ENCODE measurements at regions not wholly inside any gene's neighbourhood (a gene's known extent, or its start where the extent isn't known, plus 50 kb on each side); places are given as distances from the start of the nearest gene placed in this dataset.

DNA sequence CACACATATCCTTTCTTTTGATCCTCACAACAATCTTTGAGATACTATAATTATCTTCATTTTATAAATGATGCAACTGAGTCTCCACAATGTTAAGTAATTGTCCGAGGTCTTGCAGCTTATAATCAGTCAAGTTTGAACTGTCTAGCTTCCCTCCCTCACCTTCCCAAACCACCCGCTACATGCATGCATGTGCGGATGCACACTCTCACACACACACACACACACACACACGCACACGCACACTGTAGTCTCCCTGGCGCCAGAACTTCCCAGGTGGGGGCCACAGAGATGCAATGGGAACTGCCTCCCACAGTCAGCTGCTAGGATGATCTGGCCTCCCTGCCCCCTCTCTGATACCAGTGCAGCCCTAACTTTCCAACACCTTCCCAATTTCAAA, 501.3 kb downstream of the BUD13 start:
- no peak overlapping the region for H3K27ac Mint-ChIP-seq (ENCODE audit: unreplicated experiment)
- no peaks in the 10 kb centered on the region for H3K36me3 Mint-ChIP-seq (ENCODE audit: low read depth)
- TF ChIP-seq, protein P1, sequence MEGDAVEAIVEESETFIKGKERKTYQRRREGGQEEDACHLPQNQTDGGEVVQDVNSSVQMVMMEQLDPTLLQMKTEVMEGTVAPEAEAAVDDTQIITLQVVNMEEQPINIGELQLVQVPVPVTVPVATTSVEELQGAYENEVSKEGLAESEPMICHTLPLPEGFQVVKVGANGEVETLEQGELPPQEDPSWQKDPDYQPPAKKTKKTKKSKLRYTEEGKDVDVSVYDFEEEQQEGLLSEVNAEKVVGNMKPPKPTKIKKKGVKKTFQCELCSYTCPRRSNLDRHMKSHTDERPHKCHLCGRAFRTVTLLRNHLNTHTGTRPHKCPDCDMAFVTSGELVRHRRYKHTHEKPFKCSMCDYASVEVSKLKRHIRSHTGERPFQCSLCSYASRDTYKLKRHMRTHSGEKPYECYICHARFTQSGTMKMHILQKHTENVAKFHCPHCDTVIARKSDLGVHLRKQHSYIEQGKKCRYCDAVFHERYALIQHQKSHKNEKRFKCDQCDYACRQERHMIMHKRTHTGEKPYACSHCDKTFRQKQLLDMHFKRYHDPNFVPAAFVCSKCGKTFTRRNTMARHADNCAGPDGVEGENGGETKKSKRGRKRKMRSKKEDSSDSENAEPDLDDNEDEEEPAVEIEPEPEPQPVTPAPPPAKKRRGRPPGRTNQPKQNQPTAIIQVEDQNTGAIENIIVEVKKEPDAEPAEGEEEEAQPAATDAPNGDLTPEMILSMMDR (conservative IDR thresholded peaks at IDR 0.05): no peak
- H3K9me3 Mint-ChIP-seq: no peaks in the 10 kb centered on the region
- H3K27me3 Mint-ChIP-seq (ENCODE audit: low read depth): no peaks in the 10 kb centered on the region
- DNase-seq (ENCODE audit: low read depth, low spot score): no peak
- peaks cover 16% of the 10 kb centered on the region for H3K4me1 Mint-ChIP-seq
- no peak overlapping the region for H3K4me3 Mint-ChIP-seq

DNA sequence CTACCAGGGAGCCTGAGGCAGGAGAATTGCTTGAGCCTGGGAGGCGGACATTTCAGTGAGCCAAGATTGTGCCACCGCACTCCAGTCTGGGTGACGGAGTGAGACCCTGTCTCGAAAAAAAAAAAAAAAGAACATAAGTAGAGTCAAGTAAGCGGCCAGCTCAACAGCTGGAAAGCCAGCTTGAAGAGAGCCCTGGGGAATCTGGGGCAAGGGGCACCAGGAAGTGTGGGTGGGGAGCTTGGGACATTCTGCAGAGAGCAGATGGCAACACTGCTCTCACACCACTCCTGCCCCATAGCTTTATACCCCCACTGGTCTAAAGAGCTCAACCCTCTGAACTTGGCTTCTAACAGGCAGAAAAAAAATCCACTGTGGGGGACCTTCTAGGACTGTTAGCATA, 505.6 kb downstream of the BUD13 start:
- no peaks in the 10 kb centered on the region for H3K9me3 Mint-ChIP-seq
- peaks cover 2% of the 10 kb centered on the region for H3K27me3 Mint-ChIP-seq (ENCODE audit: low read depth)
- H3K4me1 Mint-ChIP-seq: peaks cover 35% of the 10 kb centered on the region
- TF ChIP-seq, protein P1 (conservative IDR thresholded peaks at IDR 0.05): no peak
- no peaks in the 10 kb centered on the region for H3K36me3 Mint-ChIP-seq (ENCODE audit: low read depth)
- no peak overlapping the region for H3K4me3 Mint-ChIP-seq
- no peak overlapping the region for H3K27ac Mint-ChIP-seq (ENCODE audit: unreplicated experiment)
- DNase-seq (ENCODE audit: low read depth, low spot score): no peak

DNA sequence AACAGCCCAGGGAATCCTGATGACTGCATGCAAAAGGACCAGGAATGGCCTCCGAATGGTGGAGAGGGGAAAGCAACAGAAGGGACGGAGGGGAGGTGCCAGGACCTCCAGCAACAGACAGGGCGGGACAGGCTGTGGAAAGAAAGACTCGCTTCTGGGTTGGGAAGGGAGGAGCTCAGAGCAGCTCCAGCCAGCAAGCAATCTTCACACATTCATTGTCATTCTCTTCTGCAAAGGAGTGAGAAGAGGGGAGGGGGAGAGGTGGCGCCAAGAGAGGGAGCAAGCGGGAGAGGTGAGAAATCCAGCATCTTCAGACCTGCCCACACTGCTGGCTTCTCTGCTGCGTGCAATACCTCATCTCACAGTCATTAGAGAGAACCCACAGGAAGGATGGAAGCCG, 509.0 kb downstream of the BUD13 start:
- no peaks in the 10 kb centered on the region for H3K36me3 Mint-ChIP-seq (ENCODE audit: low read depth)
- H3K4me1 Mint-ChIP-seq: peaks cover 53% of the 10 kb centered on the region
- H3K9me3 Mint-ChIP-seq: no peaks in the 10 kb centered on the region
- H3K4me3 Mint-ChIP-seq: no peak overlapping the region
- peaks cover 2% of the 10 kb centered on the region for H3K27me3 Mint-ChIP-seq (ENCODE audit: low read depth)
- H3K27ac Mint-ChIP-seq (ENCODE audit: unreplicated experiment): peak overlapping the region; percentile 88
- DNase-seq (ENCODE audit: low read depth, low spot score): no peak
- TF ChIP-seq, protein P1 (conservative IDR thresholded peaks at IDR 0.05): no peak

DNA sequence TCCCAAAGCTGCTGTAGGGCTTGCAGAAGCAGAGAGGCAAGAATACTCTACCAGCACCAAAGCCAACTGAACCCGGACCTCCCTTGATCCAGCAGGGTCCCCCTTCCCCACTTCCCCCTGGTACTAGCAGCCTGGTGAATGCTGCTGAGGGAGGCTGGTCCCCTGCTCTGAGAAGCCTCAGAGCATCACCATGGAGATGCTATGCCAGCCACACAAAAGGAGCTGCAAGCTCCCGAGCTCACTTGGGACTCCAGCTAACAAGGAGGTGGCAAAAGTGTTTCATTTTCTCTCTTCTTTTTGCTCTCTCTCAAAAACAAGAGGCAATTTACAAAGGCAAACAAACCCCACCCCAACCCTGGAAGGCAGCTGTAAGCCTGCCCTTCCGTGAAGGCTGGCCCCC, 509.8 kb downstream of the BUD13 start:
- Mint-ChIP-seq H3K27ac (ENCODE audit: unreplicated experiment) (no peak overlapping the region), H3K36me3 (ENCODE audit: low read depth) (no peaks in the 10 kb centered on the region), H3K4me1 (peaks cover 53% of the 10 kb centered on the region), H3K27me3 (ENCODE audit: low read depth) (peaks cover 2% of the 10 kb centered on the region), H3K4me3 (peak overlapping the region; percentile 13), H3K9me3 (no peaks in the 10 kb centered on the region)
- TF ChIP-seq, protein P1 (conservative IDR thresholded peaks at IDR 0.05): no peak
- no peak for DNase-seq (ENCODE audit: low read depth, low spot score)

DNA sequence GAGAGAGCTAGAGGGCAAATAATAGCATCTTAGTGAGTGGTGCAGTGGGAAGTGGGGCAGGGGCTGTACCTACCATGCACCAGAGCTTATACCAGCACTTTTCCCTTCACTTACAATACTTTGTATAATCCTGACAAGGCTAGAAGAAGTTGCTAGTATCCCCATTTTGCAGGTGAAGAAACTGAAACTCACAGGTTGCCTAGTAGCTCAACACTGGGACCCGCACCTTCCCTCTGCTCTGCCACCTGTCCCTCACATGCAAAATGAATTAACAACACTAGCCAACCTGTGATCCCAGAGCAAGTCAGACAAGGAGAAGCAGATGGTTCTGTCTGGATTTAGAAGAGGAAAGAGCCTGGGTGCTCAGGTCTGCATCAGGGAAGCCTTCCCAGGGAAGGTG, 510.4 kb downstream of the BUD13 start:
- H3K27me3 Mint-ChIP-seq (ENCODE audit: low read depth): peaks cover 2% of the 10 kb centered on the region
- peak overlapping the region; percentile 64 for H3K27ac Mint-ChIP-seq (ENCODE audit: unreplicated experiment)
- TF ChIP-seq, protein P1 (conservative IDR thresholded peaks at IDR 0.05): no peak
- DNase-seq (ENCODE audit: low read depth, low spot score): no peak
- peaks cover 53% of the 10 kb centered on the region for H3K4me1 Mint-ChIP-seq
- H3K4me3 Mint-ChIP-seq: no peak overlapping the region
- no peaks in the 10 kb centered on the region for H3K36me3 Mint-ChIP-seq (ENCODE audit: low read depth)
- H3K9me3 Mint-ChIP-seq: no peaks in the 10 kb centered on the region

DNA sequence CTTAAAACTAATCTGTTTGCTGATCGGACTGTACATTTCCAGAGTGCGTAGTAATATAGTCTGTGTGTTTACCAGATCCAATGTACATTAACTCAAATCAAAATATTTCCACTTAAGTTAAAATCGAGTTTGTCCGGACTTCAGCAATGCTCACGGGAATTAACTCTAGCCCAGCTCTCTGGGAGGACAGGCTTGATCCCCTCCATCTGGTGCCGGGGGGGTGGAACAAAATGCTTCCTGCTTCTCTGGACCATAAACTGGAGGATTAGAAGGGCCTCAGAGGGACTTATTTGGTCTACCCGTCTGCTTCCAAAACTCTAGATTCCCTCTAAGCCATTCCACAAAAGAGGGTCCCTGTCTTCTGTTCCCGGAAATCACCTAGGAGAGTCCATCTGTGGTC, 511.2 kb downstream of the BUD13 start:
- Mint-ChIP-seq H3K4me1 (peaks cover 56% of the 10 kb centered on the region), H3K27ac (ENCODE audit: unreplicated experiment) (no peak overlapping the region), H3K36me3 (ENCODE audit: low read depth) (no peaks in the 10 kb centered on the region), H3K27me3 (ENCODE audit: low read depth) (peaks cover 2% of the 10 kb centered on the region), H3K4me3 (no peak overlapping the region), H3K9me3 (no peaks in the 10 kb centered on the region)
- no peak for DNase-seq (ENCODE audit: low read depth, low spot score)
- TF ChIP-seq, protein P1 (conservative IDR thresholded peaks at IDR 0.05): no peak
